ENCODE measurements at regions not wholly inside any gene's neighbourhood (a gene's known extent, or its start where the extent isn't known, plus 50 kb on each side); places are given as distances from the start of the nearest gene placed in this dataset.

- TF ChIP-seq EZH2 (IDR thresholded peaks at IDR 0.05) (no peak), POLR2A (IDR thresholded peaks at IDR 0.05; ENCODE audit: borderline replicate concordance, extremely low read depth, insufficient read depth, insufficient read length) (no peak), MAX (IDR thresholded peaks at IDR 0.05) (no peak), CTCF (IDR thresholded peaks at IDR 0.05 in 2 of 3, conservative IDR thresholded peaks at IDR 0.05 in 1 of 3; ENCODE audit: borderline replicate concordance in 1 of 3, insufficient read depth in 1 of 3, low read depth in 2 of 3, low read length in 2 of 3) (no peak), POLR2AphosphoS5 (IDR thresholded peaks at IDR 0.05; ENCODE audit: low read depth, low read length) (no peak)
Measured at GRCh38 chr21:36579898-36580297, 100.0 kb upstream of the CLDN14 start.
